GM23338 (cell line): ENCODE measurements at regions not wholly inside any gene's neighbourhood (a gene's known extent, or its start where the extent isn't known, plus 50 kb on each side); places are given as distances from the start of the nearest gene placed in this dataset. TPM values are rescaled to one million over a fixed set of nuclear protein-coding genes. Genes with fewer than 3 reads are reported as not detected.

Experiments
- CREB1 ChIP-seq: fragments of 250-450 bp; sonication (Bioruptor Pico); IDR thresholded peaks from 2 replicates; pipeline ENCODE4 v1.5.0; 2020; ENCODE audit warnings: low read depth, mild to moderate bottlenecking, moderate library complexity
- ETS1 ChIP-seq: IDR thresholded peaks from 2 replicates; pipeline ENCODE4 v1.6.1; 2016; ENCODE audit warnings: antibody characterized with exemption
- EZH2 ChIP-seq: fragments of 200-600 bp; sonication (generic); IDR thresholded peaks from one replicate; pipeline ENCODE4 v1.8.0; 2017; ENCODE audit warnings: antibody characterized with exemption, mild to moderate bottlenecking, low read depth; ENCODE audit not compliant: unreplicated experiment
- JUNB ChIP-seq: IDR thresholded peaks from one replicate; pipeline ENCODE4 v1.6.1; 2016; ENCODE audit warnings: antibody characterized with exemption; ENCODE audit not compliant: unreplicated experiment
- NANOG ChIP-seq: IDR thresholded peaks from 2 replicates; pipeline ENCODE4 v1.6.1; 2016; ENCODE audit warnings: antibody characterized with exemption, borderline replicate concordance
- POLR2AphosphoS5 ChIP-seq: IDR thresholded peaks from 2 replicates; pipeline ENCODE4 v1.6.1; 2016; ENCODE audit warnings: antibody characterized with exemption, low read depth
- STAT1 ChIP-seq: IDR thresholded peaks from one replicate; pipeline ENCODE4 v1.6.1; 2016; ENCODE audit warnings: antibody characterized with exemption; ENCODE audit not compliant: unreplicated experiment
- ZNF114 ChIP-seq: fragments of 250-450 bp; sonication (Bioruptor Pico); IDR thresholded peaks from 2 replicates; pipeline ENCODE4 v1.5.0; 2020; ENCODE audit warnings: mild to moderate bottlenecking, moderate library complexity
- ZNF331 ChIP-seq: fragments of 250-450 bp; sonication (Bioruptor Pico); IDR thresholded peaks from 2 replicates; pipeline ENCODE4 v1.5.0; 2020; ENCODE audit warnings: low read depth, mild to moderate bottlenecking, moderate library complexity
- microRNA counts: library from miRNA; unstranded; fragments of <30 nt; microRNA quantifications from one replicate; lab custom pipeline; 2017
- microRNA-seq: library from miRNA; unstranded; fragments of <30 nt; microRNA quantifications from one replicate; pipeline ENCODE4, GENCODE V29; 2017
- small RNA-seq: library from RNA; depleted of rRNA; stranded (forward); fragments of <200 nt; gene quantifications from one replicate; pipeline ENCODE3, GENCODE V24; 2014; ENCODE audit warnings: low replicate concordance
- TF ChIP-seq, protein P1 (sequence below): IDR thresholded peaks from one replicate; pipeline ENCODE4 v1.6.1; 2018; ENCODE audit warnings: antibody characterized with exemption; ENCODE audit not compliant: unreplicated experiment

DNA sequence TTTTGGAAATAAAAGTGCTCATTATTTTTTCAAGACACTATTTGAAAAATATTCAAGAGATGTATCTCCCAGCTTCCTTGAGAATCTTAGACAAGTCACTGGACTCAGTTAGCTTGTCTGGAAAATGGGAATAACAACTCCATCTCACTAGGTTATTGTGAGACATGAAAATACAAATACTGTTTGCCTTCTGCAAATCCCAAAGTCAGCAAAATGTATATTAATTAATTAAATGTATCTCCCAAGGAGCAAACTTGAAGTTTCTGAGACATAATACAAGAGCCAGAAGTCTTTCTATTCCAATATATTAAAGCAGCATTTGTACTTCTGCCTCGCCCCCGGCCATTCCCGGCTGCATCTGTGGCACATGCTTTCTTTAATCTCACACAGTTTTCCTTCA lies 54.6 kb upstream of the ID4 start (continued):
- no peak for TF ChIP-seq POLR2AphosphoS5
- TF ChIP-seq, protein P1, sequence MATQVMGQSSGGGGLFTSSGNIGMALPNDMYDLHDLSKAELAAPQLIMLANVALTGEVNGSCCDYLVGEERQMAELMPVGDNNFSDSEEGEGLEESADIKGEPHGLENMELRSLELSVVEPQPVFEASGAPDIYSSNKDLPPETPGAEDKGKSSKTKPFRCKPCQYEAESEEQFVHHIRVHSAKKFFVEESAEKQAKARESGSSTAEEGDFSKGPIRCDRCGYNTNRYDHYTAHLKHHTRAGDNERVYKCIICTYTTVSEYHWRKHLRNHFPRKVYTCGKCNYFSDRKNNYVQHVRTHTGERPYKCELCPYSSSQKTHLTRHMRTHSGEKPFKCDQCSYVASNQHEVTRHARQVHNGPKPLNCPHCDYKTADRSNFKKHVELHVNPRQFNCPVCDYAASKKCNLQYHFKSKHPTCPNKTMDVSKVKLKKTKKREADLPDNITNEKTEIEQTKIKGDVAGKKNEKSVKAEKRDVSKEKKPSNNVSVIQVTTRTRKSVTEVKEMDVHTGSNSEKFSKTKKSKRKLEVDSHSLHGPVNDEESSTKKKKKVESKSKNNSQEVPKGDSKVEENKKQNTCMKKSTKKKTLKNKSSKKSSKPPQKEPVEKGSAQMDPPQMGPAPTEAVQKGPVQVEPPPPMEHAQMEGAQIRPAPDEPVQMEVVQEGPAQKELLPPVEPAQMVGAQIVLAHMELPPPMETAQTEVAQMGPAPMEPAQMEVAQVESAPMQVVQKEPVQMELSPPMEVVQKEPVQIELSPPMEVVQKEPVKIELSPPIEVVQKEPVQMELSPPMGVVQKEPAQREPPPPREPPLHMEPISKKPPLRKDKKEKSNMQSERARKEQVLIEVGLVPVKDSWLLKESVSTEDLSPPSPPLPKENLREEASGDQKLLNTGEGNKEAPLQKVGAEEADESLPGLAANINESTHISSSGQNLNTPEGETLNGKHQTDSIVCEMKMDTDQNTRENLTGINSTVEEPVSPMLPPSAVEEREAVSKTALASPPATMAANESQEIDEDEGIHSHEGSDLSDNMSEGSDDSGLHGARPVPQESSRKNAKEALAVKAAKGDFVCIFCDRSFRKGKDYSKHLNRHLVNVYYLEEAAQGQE, result no peak
- TF ChIP-seq ETS1, result no peak
- TF ChIP-seq NANOG, result no peak
- no peak for TF ChIP-seq EZH2
- no peak for TF ChIP-seq CREB1
- TF ChIP-seq ZNF114 (CRISPR knock-in tag), result no peak
- no peak for TF ChIP-seq STAT1
- TF ChIP-seq JUNB, result no peak
- TF ChIP-seq ZNF331, result no peak

MicroRNAs in the stretch of these regions (microRNA counts, 767-probe panel; counts per million panel counts)
- microRNA hsa-miR-548a-3p (lab: Ali Mortazavi, UCI), result not detected

Small RNA genes in the stretch of these regions (microRNA-seq; reads per million reads assigned to microRNA genes)
- not detected for gene MIR548A1

Small RNA genes in the stretch of these regions (small RNA-seq; reads per million reads assigned to genes)
- gene MIR548A1 (not detected), gene RNA5SP205 (not detected), gene RNU6-801P (not detected)
